ENCODE measurements at regions not wholly inside any gene's neighbourhood (a gene's known extent, or its start where the extent isn't known, plus 50 kb on each side); places are given as distances from the start of the nearest gene placed in this dataset.

DNA sequence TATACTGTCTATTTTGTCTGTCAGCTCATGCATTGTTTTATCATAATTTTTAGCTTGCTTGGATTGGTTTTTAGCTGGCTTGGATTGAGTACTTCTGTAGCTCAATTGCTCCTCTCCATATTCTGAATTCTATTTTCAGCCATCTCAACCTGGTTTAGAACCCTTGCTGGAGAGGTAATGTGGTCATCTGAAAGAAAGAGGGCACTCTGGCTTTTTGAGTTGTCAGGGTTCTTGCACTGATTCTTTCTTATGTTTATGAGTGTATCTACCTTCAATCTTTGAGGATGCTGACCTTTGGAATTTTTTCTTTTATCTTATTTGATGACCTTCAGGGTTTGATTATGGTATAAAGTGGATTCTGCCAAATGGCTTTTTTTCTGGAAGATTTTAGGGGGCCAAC, 632.7 kb upstream of the ID4 start:
- Mint-ChIP-seq H3K36me3 (ENCODE audit: low read depth) (no peaks in the 10 kb centered on the region), H3K9me3 (peaks cover 12% of the 10 kb centered on the region), H3K27ac (no peak overlapping the region), H3K4me3 (no peak overlapping the region), H3K4me1 (ENCODE audit: low read depth) (no peaks in the 10 kb centered on the region), H3K27me3 (no peaks in the 10 kb centered on the region)
- H3K36me3 ChIP-seq (ENCODE audit: insufficient read depth, low read length), result no peaks in the 10 kb centered on the region
- H3K27ac ChIP-seq (ENCODE audit: low read depth in 1 of 2, low read length in 2 of 2), result no peak overlapping the region
- POLR2A ChIA-PET, result no interaction called here
- H3K4me1 ChIP-seq (ENCODE audit: insufficient read depth, low read length), result no peaks in the 10 kb centered on the region
- DNase-seq (no peak), ATAC-seq (ENCODE audit: poor library complexity) (no peak)
- H3K4me3 ChIP-seq (ENCODE audit: low read length), result no peak overlapping the region
- no peaks in the 10 kb centered on the region for H3K27me3 ChIP-seq (ENCODE audit: control insufficient read depth in 1 of 2, insufficient read depth in 2 of 2, low read length in 2 of 2)
- H3K9me3 ChIP-seq (ENCODE audit: control insufficient read depth in 1 of 2, insufficient read depth in 1 of 2, low read length in 2 of 2), result peaks cover 0 to 15% of the 10 kb centered on the region in 2 experiments
- CTCF ChIA-PET, result no interaction called here
- TF ChIP-seq, protein P1, sequence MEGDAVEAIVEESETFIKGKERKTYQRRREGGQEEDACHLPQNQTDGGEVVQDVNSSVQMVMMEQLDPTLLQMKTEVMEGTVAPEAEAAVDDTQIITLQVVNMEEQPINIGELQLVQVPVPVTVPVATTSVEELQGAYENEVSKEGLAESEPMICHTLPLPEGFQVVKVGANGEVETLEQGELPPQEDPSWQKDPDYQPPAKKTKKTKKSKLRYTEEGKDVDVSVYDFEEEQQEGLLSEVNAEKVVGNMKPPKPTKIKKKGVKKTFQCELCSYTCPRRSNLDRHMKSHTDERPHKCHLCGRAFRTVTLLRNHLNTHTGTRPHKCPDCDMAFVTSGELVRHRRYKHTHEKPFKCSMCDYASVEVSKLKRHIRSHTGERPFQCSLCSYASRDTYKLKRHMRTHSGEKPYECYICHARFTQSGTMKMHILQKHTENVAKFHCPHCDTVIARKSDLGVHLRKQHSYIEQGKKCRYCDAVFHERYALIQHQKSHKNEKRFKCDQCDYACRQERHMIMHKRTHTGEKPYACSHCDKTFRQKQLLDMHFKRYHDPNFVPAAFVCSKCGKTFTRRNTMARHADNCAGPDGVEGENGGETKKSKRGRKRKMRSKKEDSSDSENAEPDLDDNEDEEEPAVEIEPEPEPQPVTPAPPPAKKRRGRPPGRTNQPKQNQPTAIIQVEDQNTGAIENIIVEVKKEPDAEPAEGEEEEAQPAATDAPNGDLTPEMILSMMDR (IDR thresholded peaks at IDR 0.05), result no peak
- intact Hi-C loops (cut with DNase I, micrococcal nuclease), result no loop called here

DNA sequence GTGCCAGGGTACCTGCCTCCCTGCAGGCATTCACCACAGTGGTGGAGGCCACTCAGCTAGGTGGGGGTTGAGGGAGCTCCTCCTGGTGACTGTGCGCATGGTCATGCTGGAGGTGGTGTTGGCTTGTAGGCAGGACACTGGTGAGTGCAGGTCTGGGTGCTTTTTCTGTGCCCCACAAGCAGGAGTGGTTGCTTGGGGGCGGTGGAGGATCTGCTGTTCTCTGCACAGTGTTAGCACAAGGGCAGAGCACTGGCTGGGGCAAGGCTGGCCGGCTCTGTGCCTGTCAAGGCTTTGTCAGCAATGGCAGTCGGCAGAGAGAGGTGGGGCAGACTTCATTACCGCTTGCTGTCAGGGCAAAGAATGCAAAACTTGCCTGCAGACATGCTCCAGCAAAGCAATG, 632.1 kb upstream of the ID4 start:
- Mint-ChIP-seq H3K9me3 (peaks cover 8% of the 10 kb centered on the region), H3K4me1 (ENCODE audit: low read depth) (no peaks in the 10 kb centered on the region), H3K27ac (no peak overlapping the region), H3K27me3 (no peaks in the 10 kb centered on the region), H3K4me3 (no peak overlapping the region), H3K36me3 (ENCODE audit: low read depth) (no peaks in the 10 kb centered on the region)
- Histone ChIP-seq H3K27me3 (ENCODE audit: control insufficient read depth in 1 of 2, insufficient read depth in 2 of 2, low read length in 2 of 2) (no peaks in the 10 kb centered on the region), H3K4me3 (ENCODE audit: low read length) (no peak overlapping the region), H3K9me3 (ENCODE audit: control insufficient read depth in 1 of 2, insufficient read depth in 1 of 2, low read length in 2 of 2) (peaks cover 0 to 18% of the 10 kb centered on the region in 2 experiments), H3K27ac (ENCODE audit: low read depth in 1 of 2, low read length in 2 of 2) (no peak overlapping the region), H3K36me3 (ENCODE audit: insufficient read depth, low read length) (no peaks in the 10 kb centered on the region), H3K4me1 (ENCODE audit: insufficient read depth, low read length) (no peaks in the 10 kb centered on the region)
- ATAC-seq (ENCODE audit: poor library complexity), result no peak
- POLR2A ChIA-PET, result no interaction called here
- TF ChIP-seq, protein P1 (IDR thresholded peaks at IDR 0.05), result no peak
- intact Hi-C loops (cut with DNase I, micrococcal nuclease), result no loop called here
- CTCF ChIA-PET, result no interaction called here
- no peak for DNase-seq

DNA sequence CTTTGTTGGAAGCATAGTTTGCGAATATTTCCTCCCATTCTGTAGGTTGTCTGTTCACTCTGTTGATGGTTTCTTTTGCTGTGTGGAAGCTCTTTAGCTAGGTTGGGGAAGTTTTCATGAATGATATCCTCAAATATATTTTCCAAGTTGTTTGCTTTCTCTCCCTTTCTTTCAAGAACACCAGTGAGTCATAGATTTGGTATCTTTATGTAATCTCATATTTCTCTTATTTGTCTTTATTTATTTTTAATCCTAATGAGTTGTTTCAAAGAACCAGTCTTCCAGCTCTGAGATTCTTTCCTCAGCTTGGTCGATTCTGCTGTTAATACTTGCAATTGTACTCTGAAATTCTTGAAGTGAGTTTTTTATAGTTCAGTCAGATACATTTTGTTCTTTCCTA, 628.0 kb upstream of the ID4 start:
- Histone ChIP-seq H3K27ac (ENCODE audit: low read depth in 1 of 2, low read length in 2 of 2) (no peak overlapping the region), H3K36me3 (ENCODE audit: insufficient read depth, low read length) (no peaks in the 10 kb centered on the region), H3K9me3 (ENCODE audit: control insufficient read depth in 1 of 2, insufficient read depth in 1 of 2, low read length in 2 of 2) (peaks cover 0 to 23% of the 10 kb centered on the region in 2 experiments), H3K4me3 (ENCODE audit: low read length) (no peak overlapping the region), H3K27me3 (ENCODE audit: control insufficient read depth in 1 of 2, insufficient read depth in 2 of 2, low read length in 2 of 2) (no peaks in the 10 kb centered on the region), H3K4me1 (ENCODE audit: insufficient read depth, low read length) (no peaks in the 10 kb centered on the region)
- H3K9me3 Mint-ChIP-seq, result peaks cover 6% of the 10 kb centered on the region
- ChIA-PET POLR2A (no interaction called here), CTCF (no interaction called here)
- DNase-seq (no peak), ATAC-seq (ENCODE audit: poor library complexity) (no peak)
- intact Hi-C loops (cut with DNase I, micrococcal nuclease), result no loop called here
- TF ChIP-seq, protein P1 (IDR thresholded peaks at IDR 0.05), result no peak
- no peak overlapping the region for H3K4me3 Mint-ChIP-seq
- no peaks in the 10 kb centered on the region for H3K4me1 Mint-ChIP-seq (ENCODE audit: low read depth)
- no peak overlapping the region for H3K27ac Mint-ChIP-seq
- no peaks in the 10 kb centered on the region for H3K27me3 Mint-ChIP-seq
- H3K36me3 Mint-ChIP-seq (ENCODE audit: low read depth), result no peaks in the 10 kb centered on the region

All from CD4-positive, alpha-beta T cell (primary cell).